NB4 (cell line): ENCODE measurements at regions not wholly inside any gene's neighbourhood (a gene's known extent, or its start where the extent isn't known, plus 50 kb on each side); places are given as distances from the start of the nearest gene placed in this dataset.
A peak's percentile ranks its signal among the peaks of the same experiment; 100 is the strongest.

ENCODE experiments used
- DNase-seq: peaks from one replicate; pipeline ENCODE4 v3.0.0; 2010; ENCODE audit warnings: low read depth
- H3K4me3 ChIP-seq: one replicate; pipeline ENCODE4 v1.5.1; 2011; ENCODE audit warnings: mild to moderate bottlenecking, low read depth, low read length, moderate library complexity
- CTCF ChIP-seq: IDR thresholded peaks from one replicate; pipeline ENCODE4 v1.5.1; 2012; ENCODE audit warnings: low read depth, low read length
- MAX ChIP-seq: IDR thresholded peaks from 2 replicates; pipeline ENCODE4 v1.6.1; 2011; ENCODE audit warnings: low read depth, low read length
- MYC ChIP-seq: IDR thresholded peaks from 2 replicates; pipeline ENCODE4 v1.6.1; 2011; ENCODE audit warnings: low read depth, low read length
- POLR2A ChIP-seq: IDR thresholded peaks from 2 replicates; pipeline ENCODE4 v1.6.1; 2011; ENCODE audit warnings: mild to moderate bottlenecking; ENCODE audit not compliant: insufficient read length; ENCODE audit errors: extremely low read depth

- no peak overlapping the region for H3K4me3 ChIP-seq
- TF ChIP-seq POLR2A (no peak), MYC (no peak), MAX (no peak), CTCF (no peak)
- DNase-seq: no peak
Observed at GRCh38 chr17:77419095-77419494, 278.3 kb downstream of the SEC14L1 start.

- H3K4me3 ChIP-seq: no peak overlapping the region
- DNase-seq: peak; percentile 55
- TF ChIP-seq MYC: no peak
- no peak for TF ChIP-seq POLR2A
Observed at GRCh38 chr17:77419547-77420094, 278.9 kb downstream of the SEC14L1 start.

GRCh38 chr17:77420095-77420803 lies 279.5 kb downstream of the SEC14L1 start:
- TF ChIP-seq CTCF: no peak
- TF ChIP-seq MAX: no peak
- TF ChIP-seq POLR2A: no peak
- TF ChIP-seq MYC: no peak
- no peak overlapping the region for H3K4me3 ChIP-seq
- DNase-seq: no peak

GRCh38 chr17:77420804-77421629 lies 280.2 kb downstream of the SEC14L1 start:
- DNase-seq: peak; percentile 81
- no peak overlapping the region for H3K4me3 ChIP-seq
- no peak for TF ChIP-seq POLR2A

- H3K4me3 ChIP-seq: no peak overlapping the region
- TF ChIP-seq CTCF: no peak
- TF ChIP-seq MAX: no peak
- TF ChIP-seq MYC: no peak
- TF ChIP-seq POLR2A: no peak
- DNase-seq: no peak
Observed at GRCh38 chr17:77421630-77421972, 280.8 kb downstream of the SEC14L1 start.

GRCh38 chr17:77422104-77422747 lies 281.5 kb downstream of the SEC14L1 start:
- no peak for DNase-seq
- H3K4me3 ChIP-seq: no peak overlapping the region
- TF ChIP-seq POLR2A (no peak), CTCF (no peak), MAX (no peak)
